Dedifferentiated amniotic fluid mesenchymal stem cell (primary cell): ENCODE measurements at regions not wholly inside any gene's neighbourhood (a gene's known extent, or its start where the extent isn't known, plus 50 kb on each side); places are given as distances from the start of the nearest gene placed in this dataset.
"Not testable (repeated sequence)": the region's sequence is repeated elsewhere in the genome, so short reads cannot be mapped to it uniquely, and the experiment has no call there.

ENCODE experiments used
- DNase-seq: peaks from one replicate; pipeline ENCODE4 v3.0.0-alpha.2; 2016; ENCODE audit errors: extremely low spot score

DNA sequence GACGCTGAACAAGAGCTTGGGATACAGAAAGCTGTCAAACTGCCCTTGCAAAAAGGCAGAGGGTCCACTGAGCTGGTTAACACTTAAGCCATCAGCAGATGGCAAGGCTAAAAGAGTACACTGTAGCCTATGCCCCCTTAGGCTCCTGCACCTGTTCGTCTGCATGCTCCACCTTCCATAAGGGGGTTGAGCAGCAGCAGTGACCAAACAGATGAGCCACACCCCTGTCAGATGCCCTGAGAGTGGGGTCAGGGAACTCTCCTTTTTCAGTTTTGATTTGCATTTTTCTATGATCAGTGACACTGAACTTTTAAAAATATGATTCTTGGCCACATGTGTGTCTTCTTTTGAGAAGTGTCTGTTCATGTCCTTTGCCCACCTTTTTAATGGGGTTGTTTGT lies 402.5 kb upstream of the FAM98A start:
- no peak for DNase-seq

- no peak for DNase-seq
These were observed 385.0 kb upstream of the FAM98A start for GRCh38 chr2:33984131-33984530.

DNA sequence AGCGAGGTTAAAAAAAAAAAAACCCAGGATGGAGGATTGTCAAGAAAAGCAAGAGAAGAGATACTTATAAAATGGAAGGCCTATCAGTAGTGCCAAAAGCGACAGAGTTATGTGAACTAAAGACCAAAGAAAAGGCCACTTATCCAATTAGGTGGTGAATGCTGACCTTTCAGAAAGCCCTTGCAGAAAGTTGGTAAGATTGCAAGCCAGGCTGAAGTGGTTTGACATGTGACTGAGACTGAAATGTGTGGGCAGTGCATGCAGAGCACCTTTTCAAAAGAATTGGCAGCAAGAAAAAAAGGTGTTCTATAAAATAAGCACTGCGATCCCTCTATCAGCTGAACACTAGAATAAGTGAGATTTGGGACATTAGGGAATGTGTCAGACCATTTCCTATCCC lies 379.4 kb upstream of the FAM98A start:
- no peak for DNase-seq

- DNase-seq = no peak
These were observed 376.4 kb upstream of the FAM98A start for GRCh38 chr2:33975498-33975897.

DNA sequence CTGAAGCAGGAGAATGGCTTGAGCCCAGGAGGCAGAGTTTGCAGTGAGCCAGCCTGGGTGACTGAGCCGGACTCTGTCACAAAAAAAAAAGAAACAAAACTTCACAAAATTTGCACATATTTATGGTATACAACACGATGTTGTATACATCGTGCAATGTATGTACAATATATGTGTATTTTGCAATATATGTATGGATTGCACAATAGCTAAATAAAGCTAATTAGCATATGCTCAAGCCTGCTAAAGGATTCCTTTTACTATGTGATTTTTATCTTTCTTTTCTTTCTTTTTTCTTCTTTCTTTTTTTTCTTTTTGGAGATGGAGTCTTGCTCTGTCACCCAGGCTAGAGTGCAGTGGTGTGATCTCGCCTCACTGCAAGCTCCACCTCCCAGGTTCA lies 368.0 kb upstream of the FAM98A start:
- no peak for DNase-seq

DNA sequence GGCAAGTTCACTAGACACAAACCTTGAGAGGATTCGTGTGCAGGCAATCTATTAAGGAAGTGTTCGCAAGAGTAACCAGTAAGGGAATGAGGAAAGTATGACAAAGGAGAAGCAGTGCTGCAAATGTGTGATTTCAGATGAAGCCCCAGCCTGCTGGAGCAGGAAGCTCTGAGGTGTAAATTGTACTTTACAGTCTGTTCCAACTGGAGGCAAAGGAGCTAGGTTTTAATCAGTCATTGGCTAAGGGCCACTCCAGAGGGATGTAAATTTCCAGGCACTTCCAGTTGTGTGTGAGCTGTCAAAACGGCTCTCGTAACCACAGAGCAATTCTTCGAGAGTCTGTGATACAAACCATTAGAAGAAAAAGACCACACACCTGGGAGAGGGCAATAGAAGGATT lies 359.5 kb upstream of the FAM98A start:
- no peak for DNase-seq

GRCh38 chr2:33949371-33949770 lies 350.3 kb upstream of the FAM98A start:
- no peak for DNase-seq

DNA sequence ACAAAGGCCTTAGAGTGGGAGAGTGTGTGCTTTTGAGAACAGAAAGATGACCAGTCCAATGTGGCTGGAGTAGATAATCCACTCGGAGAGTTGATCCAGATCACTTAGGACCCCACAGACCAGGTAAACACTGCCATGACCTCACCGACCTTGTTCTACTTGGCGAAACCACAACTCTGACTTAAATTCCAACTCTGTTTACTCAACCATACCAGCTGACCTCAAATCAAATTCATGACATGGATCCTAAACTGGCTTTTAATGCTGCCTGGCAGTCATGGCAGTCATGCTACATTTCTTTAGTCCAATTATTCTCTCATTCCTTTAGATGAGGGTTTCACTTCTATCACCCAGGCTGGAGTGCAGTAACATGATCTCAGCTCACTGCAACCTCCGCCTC lies 347.1 kb upstream of the FAM98A start:
- no peak for DNase-seq

DNA sequence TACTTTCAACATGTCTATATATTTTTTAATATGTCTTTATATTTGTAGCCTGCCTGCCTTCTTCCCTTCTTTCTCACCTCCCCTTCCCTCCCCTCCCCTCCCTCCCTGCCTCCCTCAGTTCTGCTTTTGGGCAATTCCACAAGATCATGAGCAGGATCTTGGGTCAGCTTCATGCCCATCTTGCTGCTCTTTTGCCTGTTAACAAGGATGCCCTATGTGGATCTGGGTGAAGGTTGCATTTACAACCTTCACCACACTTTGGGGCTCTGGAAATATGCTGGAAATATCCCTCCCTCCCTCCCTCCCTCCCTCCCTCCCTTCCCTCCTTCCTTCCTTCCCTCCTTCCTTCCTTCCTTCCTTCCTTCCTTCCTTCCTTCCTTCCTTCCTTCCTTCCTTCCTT lies 334.1 kb upstream of the FAM98A start:
- DNase-seq = no peak

GRCh38 chr2:33931164-33931563 lies 332.1 kb upstream of the FAM98A start:
- DNase-seq = no peak

- DNase-seq = no peak
These were observed 330.4 kb upstream of the FAM98A start for GRCh38 chr2:33929467-33929866.

DNA sequence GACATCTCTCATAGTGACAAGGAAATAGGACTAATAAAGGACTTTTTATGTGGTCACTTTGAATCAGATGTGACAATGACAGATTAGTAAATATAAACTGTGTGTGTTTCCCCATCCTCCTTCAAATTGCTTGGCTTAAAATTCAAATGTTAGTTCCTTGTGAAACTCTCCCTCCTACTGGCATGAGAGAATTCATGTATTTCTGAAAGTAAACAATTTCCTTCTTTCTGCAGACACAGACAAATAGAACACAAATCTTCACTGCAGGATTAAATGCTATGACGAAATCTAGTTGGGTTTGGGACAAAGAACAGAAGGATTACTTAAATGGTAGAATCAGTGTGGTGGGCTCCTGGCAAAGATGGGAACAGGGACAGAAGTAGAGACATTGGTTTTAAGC lies 328.7 kb upstream of the FAM98A start:
- DNase-seq = no peak

- DNase-seq = no peak
These were observed 326.2 kb upstream of the FAM98A start for GRCh38 chr2:33925311-33925710.

- DNase-seq = no peak
These were observed 325.6 kb upstream of the FAM98A start for GRCh38 chr2:33924586-33925169.

DNA sequence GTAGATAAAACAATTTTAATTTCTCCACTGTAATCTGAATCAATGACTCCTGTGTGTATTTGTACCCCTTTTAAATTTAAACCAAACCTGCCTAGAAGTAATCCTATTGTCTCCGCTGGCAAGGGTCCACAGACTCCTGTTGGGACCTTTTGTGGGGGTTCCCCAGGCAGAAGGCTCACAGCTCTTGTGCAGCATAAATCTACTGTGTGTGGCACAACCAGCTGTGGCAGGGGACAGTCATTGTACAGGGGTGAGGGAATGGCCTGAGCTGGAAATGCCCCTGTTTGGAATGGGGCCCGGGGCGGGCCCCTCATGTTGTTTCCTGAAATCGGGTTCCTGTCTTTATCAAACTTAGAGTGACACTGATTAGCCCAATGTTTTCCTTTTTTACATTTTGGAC lies 318.2 kb upstream of the FAM98A start:
- no peak for DNase-seq

DNA sequence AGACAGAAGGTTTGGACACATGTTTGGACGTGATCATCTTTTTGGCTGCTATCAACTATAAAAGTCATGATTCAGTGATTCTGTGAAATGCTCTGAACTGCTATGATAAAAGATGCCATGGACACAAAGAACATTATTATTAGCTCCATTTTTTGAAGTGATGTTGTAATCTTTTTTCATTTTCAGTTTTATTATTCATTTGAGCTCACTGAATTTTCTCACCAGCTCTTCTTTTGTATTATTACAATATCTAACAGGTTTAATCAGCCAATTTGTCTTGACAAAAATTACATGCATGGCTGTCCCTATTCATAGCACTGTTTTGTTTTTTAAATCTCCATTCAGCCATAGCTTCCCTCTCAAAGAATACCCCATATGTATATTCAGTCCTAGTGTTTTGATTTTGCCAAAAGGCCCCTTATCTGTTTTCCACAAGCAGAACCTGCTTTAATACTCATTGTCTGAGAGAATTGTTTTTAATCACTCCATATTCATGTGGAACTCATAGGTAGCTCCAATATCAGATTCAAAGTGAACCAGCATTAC lies 314.0 kb upstream of the FAM98A start:
- no peak for DNase-seq

GRCh38 chr2:33911327-33911726 lies 312.2 kb upstream of the FAM98A start:
- no peak for DNase-seq

- no peak for DNase-seq
These were observed 311.0 kb upstream of the FAM98A start for GRCh38 chr2:33909945-33910695.

DNA sequence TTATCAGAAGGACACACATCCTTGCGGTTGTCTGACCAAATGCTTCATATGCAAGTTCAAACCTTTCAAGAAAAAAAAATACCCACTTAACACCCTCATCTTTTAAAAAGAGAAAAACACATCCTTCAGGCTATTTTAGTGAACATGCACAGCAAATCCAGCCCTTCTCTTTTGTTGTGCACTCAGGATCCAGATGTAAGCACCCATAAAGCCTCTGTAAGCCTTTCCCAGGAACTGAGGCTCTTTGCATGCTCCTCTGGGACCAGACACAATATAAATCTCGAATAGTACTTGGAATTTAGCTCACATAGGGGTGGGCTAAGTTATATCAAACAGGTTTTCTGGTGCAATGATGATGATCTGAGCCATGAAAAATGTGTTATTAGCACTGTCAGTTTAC lies 308.8 kb upstream of the FAM98A start:
- DNase-seq = no peak

DNA sequence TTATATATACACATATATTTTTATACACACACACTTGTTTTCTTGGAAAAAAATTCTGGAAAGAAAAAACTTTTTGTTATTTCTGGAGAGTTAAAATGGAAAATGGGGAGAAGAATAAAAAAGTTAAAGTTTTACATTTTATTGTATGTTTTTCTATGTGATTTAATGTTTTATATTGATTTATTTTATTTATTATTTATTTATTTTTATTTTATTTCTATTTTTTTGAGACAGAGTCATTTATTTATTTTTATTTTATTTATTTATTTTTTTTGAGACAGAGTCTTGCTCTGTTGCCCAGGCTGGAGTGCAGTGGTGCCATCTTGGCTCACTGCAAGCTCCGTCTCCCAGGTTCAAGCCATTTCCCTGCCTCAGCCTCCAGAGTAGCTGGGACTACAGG lies 307.0 kb upstream of the FAM98A start:
- not testable (repeated sequence) for DNase-seq

- DNase-seq = no peak
These were observed 305.7 kb upstream of the FAM98A start for GRCh38 chr2:33904801-33905200.

DNA sequence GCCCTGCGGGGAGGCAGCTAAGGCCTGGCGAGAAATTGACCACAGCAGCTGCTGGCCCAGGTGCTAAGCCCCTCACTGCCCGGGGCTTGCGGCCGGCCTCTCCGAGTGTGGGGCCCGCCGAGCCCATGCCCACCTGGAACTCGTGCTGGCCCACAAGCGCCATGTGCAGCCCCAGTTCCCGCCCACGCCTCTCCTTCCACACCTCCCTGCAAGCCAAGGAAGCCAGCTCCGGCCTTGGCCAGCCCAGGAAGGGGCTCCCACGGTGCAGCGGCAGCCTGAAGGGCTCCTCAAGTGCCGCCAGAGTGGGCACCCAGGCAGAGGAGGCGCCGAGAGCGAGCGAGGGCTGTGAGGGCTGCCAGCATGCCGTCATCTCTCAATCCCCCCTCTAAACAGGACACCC lies 304.6 kb upstream of the FAM98A start:
- DNase-seq = no peak

- DNase-seq = no peak
These were observed 304.1 kb upstream of the FAM98A start for GRCh38 chr2:33903215-33903614.

DNA sequence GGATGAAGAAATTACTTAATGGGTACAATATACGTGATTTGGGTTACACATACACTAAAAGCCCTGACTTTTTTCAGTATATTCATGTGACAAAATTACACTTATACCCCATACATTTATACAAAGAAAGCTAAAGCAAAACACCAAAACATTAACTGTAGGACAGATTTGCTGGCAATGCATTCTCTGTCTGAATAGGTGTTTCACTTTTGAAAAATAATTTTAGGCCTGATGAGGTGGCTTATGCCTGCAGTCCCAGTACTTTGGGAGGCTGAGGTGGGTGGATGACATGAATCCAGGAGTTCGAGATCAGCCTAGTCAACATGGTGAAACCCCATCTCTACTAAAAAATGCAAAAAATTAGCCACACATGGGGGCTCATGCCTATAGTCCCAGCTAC lies 301.5 kb upstream of the FAM98A start:
- no peak for DNase-seq
